ENCODE measurements at regions not wholly inside any gene's neighbourhood (a gene's known extent, or its start where the extent isn't known, plus 50 kb on each side); places are given as distances from the start of the nearest gene placed in this dataset.

DNA sequence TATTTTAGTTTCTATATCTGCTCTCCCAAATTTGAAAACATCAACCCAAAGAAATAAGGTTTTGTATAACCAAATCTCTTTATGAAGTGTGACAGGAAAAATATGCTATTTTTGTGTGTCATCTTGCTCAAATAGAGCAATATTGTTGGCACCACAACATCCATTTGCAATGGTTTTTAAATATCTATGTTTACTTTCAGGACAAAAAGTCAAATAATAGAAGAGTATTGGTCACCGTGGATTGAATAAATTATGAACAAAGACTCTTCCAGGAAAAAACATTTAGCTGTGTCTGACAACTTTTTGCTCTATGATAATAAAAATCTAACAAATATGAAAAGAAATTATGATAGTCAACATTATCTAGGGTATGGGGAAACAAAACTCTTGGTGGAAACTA, 439.2 kb downstream of the BTG1 start:
- in situ Hi-C loops (cut with MboI; ENCODE audit: low pct_ligation_motif_present in 1 of 4, low pct_unique_long_range_greater_than_20kb in 1 of 4, low sequenced_read_pairs in 3 of 4), result no loop called here
- no peak overlapping the region for H3K4me3 ChIP-seq
- 48 to 100% methylated on average over 1 of the region's 1 CpG for WGBS, 2 donors (ENCODE audit: low coverage in 1 of 2)
- no peak for DNase-seq
- TF ChIP-seq POLR2AphosphoS5 (IDR thresholded peaks at IDR 0.05) (no peak), EP300 (IDR thresholded peaks at IDR 0.05; ENCODE audit: low read depth) (no peak), POLR2A (IDR thresholded peaks at IDR 0.05) (no peak)
- TF ChIP-seq, protein P1, sequence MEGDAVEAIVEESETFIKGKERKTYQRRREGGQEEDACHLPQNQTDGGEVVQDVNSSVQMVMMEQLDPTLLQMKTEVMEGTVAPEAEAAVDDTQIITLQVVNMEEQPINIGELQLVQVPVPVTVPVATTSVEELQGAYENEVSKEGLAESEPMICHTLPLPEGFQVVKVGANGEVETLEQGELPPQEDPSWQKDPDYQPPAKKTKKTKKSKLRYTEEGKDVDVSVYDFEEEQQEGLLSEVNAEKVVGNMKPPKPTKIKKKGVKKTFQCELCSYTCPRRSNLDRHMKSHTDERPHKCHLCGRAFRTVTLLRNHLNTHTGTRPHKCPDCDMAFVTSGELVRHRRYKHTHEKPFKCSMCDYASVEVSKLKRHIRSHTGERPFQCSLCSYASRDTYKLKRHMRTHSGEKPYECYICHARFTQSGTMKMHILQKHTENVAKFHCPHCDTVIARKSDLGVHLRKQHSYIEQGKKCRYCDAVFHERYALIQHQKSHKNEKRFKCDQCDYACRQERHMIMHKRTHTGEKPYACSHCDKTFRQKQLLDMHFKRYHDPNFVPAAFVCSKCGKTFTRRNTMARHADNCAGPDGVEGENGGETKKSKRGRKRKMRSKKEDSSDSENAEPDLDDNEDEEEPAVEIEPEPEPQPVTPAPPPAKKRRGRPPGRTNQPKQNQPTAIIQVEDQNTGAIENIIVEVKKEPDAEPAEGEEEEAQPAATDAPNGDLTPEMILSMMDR (IDR thresholded peaks at IDR 0.05), result no peak
- no peaks in the 10 kb centered on the region for H3K27me3 ChIP-seq
- H3K36me3 ChIP-seq, result no peaks in the 10 kb centered on the region
- no peaks in the 10 kb centered on the region for H3K9me3 ChIP-seq
- intact Hi-C loops (cut with DNase I; ENCODE audit: low total_unique reads), result no loop called here
- no peaks in the 10 kb centered on the region for H3K4me1 ChIP-seq
- H3K27ac ChIP-seq, result no peak overlapping the region

DNA sequence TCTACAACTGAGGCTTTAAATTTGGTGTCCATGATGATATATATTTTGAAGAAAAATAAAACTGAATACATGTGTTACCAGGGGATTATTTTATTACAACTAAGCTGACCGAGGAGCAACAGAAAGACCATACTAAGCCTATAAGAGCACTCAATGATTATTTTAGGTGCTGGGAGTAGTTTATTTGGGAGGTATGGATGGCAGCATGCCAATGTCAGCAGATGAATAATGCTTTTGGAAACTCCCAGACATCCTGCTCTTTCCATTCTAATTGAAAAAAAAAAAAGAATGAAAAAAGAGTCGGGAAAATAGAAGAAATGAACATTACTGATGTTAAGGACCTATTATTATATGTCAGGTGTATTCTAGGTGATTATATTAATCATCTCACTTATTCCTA, 441.2 kb downstream of the BTG1 start:
- H3K4me1 ChIP-seq, result no peaks in the 10 kb centered on the region
- no peak overlapping the region for H3K4me3 ChIP-seq
- in situ Hi-C loops (cut with MboI; ENCODE audit: low pct_ligation_motif_present in 1 of 4, low pct_unique_long_range_greater_than_20kb in 1 of 4, low sequenced_read_pairs in 3 of 4), result no loop called here
- no peak overlapping the region for H3K27ac ChIP-seq
- intact Hi-C loops (cut with DNase I; ENCODE audit: low total_unique reads), result no loop called here
- WGBS, 2 donors (ENCODE audit: low coverage in 1 of 2), result 66 to 68% methylated on average over 2 of the region's 2 CpGs
- H3K27me3 ChIP-seq, result no peaks in the 10 kb centered on the region
- no peak for TF ChIP-seq POLR2A (IDR thresholded peaks at IDR 0.05)
- TF ChIP-seq, protein P1 (IDR thresholded peaks at IDR 0.05), result no peak
- TF ChIP-seq EP300 (IDR thresholded peaks at IDR 0.05; ENCODE audit: low read depth), result no peak
- TF ChIP-seq POLR2AphosphoS5 (IDR thresholded peaks at IDR 0.05), result no peak
- no peaks in the 10 kb centered on the region for H3K36me3 ChIP-seq
- DNase-seq, result no peak
- no peaks in the 10 kb centered on the region for H3K9me3 ChIP-seq

DNA sequence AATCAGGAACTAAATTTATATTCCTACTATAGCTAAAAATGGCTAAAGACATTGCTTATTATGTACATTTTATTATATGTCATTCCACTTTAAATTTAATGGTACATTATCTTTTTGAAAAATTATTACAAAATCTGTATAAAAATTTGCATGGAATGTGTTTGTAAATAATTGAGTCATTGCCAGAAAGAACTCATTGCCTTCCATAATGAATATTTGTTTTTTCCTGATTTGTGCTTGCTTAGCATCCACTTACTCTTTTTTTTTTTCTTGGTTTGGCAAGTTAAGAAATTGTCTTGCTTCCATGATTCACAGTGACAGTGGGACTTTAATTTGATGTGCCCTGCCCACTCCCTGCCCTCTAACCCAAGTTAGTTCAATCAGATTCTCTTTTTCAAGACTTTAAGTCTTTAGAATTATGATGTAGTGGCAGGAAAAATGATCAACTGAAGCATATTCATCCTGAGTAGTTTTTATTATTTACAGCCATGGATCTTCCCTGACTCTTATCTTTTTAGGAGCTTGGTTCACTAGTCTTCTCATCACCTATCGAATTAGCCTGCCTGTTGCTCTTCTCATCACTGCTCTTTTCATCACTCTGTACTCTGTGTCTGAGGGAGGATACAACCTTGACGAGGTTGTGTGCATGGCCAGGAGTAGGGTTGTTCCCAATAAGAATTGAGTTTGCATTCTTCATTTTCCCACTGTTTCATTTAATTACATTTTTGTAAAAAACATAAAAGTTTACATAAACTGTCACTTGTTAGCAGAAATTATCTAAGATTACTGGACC, 442.0 kb downstream of the BTG1 start:
- in situ Hi-C loops (cut with MboI; ENCODE audit: low pct_ligation_motif_present in 1 of 4, low pct_unique_long_range_greater_than_20kb in 1 of 4, low sequenced_read_pairs in 3 of 4) (no loop called here), intact Hi-C loops (cut with DNase I; ENCODE audit: low total_unique reads) (no loop called here)
- H3K4me3 ChIP-seq, result no peak overlapping the region
- H3K27ac ChIP-seq, result no peak overlapping the region
- DNase-seq, result no peak
- H3K9me3 ChIP-seq, result no peaks in the 10 kb centered on the region
- H3K36me3 ChIP-seq, result no peaks in the 10 kb centered on the region
- WGBS, 2 donors (ENCODE audit: low coverage in 1 of 2), result 85 to 89% methylated on average over 2 of the region's 2 CpGs
- no peaks in the 10 kb centered on the region for H3K4me1 ChIP-seq
- H3K27me3 ChIP-seq, result no peaks in the 10 kb centered on the region
- TF ChIP-seq, protein P1 (IDR thresholded peaks at IDR 0.05), result no peak
- no peak for TF ChIP-seq EP300 (IDR thresholded peaks at IDR 0.05; ENCODE audit: low read depth)
- TF ChIP-seq POLR2AphosphoS5 (IDR thresholded peaks at IDR 0.05), result no peak
- no peak for TF ChIP-seq POLR2A (IDR thresholded peaks at IDR 0.05)

DNA sequence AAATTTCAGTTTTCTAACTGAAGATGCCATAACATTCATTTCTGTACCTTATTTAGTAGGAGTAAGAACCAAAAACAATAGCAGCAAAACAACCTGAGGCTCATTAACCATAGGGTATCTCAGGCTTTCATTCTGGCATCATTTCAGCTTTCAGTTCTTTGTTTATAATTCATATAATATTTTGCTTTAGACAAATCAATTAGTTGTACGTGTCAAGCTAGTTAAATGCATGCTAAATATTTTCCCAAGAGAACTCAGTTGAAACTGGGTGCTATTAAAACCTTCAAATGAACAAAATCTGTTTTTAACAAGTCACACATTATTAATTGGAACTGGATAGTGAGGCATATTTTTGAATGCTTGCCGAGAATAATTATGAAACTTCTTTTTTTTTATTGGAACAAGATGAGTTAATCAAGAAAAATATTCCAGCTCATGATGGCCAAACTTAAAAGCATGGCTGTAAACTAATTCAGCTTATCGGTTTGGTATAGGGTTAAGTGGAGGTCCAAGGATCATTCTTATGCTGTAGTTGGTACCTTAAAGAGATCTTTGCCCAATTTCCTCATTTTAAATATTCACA, 442.7 kb downstream of the BTG1 start:
- in situ Hi-C loops (cut with MboI; ENCODE audit: low pct_ligation_motif_present in 1 of 4, low pct_unique_long_range_greater_than_20kb in 1 of 4, low sequenced_read_pairs in 3 of 4) (no loop called here), intact Hi-C loops (cut with DNase I; ENCODE audit: low total_unique reads) (no loop called here)
- H3K4me1 ChIP-seq, result no peaks in the 10 kb centered on the region
- no peaks in the 10 kb centered on the region for H3K9me3 ChIP-seq
- no peak for DNase-seq
- no peaks in the 10 kb centered on the region for H3K36me3 ChIP-seq
- TF ChIP-seq, protein P1 (IDR thresholded peaks at IDR 0.05), result no peak
- TF ChIP-seq POLR2A (IDR thresholded peaks at IDR 0.05), result no peak
- TF ChIP-seq EP300 (IDR thresholded peaks at IDR 0.05; ENCODE audit: low read depth), result no peak
- no peak for TF ChIP-seq POLR2AphosphoS5 (IDR thresholded peaks at IDR 0.05)
- H3K27ac ChIP-seq, result no peak overlapping the region
- WGBS, 2 donors (ENCODE audit: low coverage in 1 of 2), result 62 to 67% methylated on average over 3 of the region's 3 CpGs
- H3K27me3 ChIP-seq, result no peaks in the 10 kb centered on the region
- H3K4me3 ChIP-seq, result no peak overlapping the region
